Stimulated activated CD4-positive, alpha-beta T cell treated with anti-CD3 and anti-CD28 coated beads, Interleukin-2, amount 100 ng/mL, for 24 hours (primary cell): ENCODE measurements at regions not wholly inside any gene's neighbourhood (a gene's known extent, or its start where the extent isn't known, plus 50 kb on each side); places are given as distances from the start of the nearest gene placed in this dataset.
A peak's percentile ranks its signal among the peaks of the same experiment; 100 is the strongest.
"Not testable (repeated sequence)": the region's sequence is repeated elsewhere in the genome, so short reads cannot be mapped to it uniquely, and the experiment has no call there.

Experiments
- DNase-seq, 2 donors: peaks; one replicate each; pipeline ENCODE4 v3.0.0-alpha.2; 2020

- DNase-seq = no peak
Measured at GRCh38 chr16:31703526-31704128, 170.0 kb upstream of the ZNF267 start.

DNA sequence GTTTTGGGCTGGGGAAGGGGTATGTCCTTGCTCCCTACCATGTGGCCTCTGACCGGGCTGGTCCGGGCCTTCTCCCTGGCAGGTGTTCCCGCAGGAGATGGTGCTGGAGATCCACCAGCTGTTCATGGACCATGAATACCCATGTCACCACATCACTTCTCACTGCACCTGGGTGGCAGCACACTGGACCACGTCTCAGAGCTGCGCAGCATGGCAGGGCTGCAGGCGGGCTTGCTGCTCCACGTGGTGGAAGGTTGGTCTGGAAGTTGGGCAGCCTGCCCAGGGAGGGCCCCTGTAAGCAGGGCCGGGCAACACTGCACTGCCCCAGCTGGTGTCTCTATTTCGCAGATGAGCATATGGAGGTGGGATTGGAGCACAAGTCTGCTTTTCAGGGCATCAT is 169.5 kb upstream of the ZNF267 start:
- no peak for DNase-seq

GRCh38 chr16:31705371-31705770 is 168.2 kb upstream of the ZNF267 start:
- no peak for DNase-seq

- DNase-seq = no peak
Measured at GRCh38 chr16:31706318-31706717, 167.3 kb upstream of the ZNF267 start.

DNA sequence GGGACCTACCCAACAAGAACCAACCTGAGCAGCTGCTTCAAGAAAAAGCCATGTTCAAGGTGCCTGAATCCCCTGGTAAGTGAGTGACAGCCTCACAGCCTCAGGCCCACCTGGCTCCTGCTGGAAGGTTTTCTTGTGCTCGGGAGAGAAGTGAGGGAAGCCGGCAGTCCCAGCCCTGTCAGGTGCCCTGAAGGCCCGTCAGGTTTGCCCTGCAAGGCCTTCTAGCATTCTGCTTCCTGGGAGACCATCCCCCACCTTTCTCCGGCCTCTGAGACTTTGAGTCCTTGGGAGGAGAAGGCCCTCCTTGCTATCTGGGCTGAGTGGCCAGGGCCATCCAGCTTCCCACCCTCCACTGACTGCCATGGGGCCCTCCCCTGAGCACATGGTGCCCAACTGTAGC is 166.7 kb upstream of the ZNF267 start:
- DNase-seq = no peak

DNA sequence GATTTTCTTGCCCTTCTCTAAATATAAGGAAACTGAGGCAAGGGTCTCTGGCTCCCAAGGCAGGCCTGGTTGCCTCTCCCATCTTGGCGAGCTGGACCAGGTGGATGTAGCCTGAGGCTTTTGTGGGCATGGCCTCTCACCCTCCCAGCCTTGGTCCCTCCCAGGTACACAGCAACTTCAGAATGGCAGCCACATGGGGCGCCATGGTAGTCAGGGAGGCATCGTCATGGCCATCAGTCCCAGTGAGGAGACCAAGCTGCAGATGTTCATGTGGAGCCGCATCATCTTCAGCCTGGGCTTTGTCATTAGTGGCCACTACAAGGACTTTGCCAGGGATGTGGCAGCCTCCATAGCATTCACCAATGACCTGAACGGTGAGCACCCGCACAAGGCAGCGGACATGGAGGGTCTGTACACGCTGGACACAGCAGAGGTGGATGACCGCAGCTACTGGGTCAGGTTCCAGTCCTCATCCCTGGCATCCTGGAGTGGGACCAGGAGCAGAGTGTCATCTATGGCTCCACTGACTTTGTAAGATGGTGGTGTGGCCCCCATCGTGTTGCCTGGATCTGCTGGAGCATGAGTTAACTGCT is 165.8 kb upstream of the ZNF267 start:
- no peak for DNase-seq

DNA sequence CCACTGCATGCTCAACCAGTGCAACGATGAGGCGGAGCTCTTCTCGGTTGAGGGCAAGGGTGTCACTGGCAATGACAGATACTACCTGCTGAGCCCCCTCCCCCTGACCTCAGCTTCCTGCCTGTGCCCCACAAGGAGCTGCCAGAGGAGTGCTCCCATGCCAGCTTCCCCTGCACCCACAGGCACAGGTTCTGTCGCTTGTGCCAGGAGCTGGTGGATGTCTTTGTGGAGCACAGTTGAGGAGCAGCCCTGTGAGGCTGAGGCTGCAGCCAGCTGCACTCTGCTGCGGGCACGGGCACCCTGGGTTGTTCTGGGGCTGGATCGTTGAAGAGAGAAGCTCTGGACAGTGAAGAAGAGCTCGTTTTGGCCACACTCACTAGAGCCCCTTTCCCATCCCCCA is 165.3 kb upstream of the ZNF267 start:
- DNase-seq = no peak

DNA sequence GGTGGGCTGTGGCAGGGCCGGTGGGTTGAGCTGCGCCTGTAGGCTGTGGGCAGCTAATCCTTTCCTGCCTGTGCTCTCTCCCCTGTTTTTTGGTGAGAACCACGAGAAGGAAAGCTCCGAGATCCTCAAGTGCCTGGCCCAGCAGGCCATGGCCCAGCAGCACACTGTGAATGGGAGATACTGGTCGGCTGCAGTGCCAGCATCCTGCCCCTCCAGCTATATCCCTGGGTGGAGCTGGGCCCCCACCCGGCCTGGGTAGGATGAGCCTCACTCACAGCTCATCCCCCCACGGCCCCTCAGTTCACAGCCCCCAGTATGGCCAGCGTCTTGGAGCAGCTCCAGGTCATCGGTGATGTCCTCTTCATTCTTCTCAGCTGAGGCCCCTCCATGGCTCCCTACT is 164.4 kb upstream of the ZNF267 start:
- DNase-seq = no peak

DNA sequence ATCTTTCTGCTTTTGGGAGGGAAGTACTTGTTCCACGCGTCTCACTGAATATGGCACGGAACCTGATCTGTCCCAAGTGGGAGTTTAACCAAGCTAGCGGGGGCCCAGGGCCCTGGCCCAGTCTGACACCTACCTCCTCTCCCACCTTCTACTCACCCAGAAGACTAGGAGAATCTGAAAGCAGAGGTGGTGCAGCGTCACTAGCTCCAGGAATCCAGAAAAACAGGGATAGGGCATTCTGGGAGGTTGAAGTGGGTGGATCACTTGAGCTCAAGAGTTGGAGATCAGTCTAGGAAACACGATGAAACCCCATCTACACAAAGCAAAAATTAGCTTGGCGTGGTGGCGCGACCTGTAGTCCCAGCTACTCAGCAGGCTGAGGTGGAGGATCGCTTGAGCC is 163.5 kb upstream of the ZNF267 start:
- DNase-seq = no peak

DNA sequence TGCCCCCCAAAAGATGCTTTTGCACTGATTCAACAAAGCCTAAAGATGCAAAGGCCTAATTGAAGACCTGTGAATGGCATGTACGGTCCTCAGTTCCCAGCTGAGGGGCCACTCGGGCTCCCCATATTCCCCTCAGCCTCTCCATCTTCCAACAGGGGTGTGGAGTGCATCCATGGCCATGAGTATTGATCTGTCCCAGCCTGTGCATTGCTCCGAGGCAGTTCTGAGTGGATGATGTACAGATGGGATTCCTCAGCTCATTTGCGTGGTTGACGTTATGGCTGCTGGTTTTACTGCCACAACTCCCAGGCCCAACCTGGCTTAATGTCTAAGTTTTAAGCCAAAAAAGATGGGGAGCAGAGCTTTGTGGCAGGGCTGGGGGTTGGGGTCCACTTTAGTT is 162.7 kb upstream of the ZNF267 start:
- no peak for DNase-seq

GRCh38 chr16:31711344-31711845 is 162.2 kb upstream of the ZNF267 start:
- no peak for DNase-seq

- DNase-seq = no peak
Measured at GRCh38 chr16:31712064-31712540, 161.5 kb upstream of the ZNF267 start.

- peak; percentile 92 to 94 for DNase-seq
Measured at GRCh38 chr16:31713071-31713944, 160.3 kb upstream of the ZNF267 start.

DNA sequence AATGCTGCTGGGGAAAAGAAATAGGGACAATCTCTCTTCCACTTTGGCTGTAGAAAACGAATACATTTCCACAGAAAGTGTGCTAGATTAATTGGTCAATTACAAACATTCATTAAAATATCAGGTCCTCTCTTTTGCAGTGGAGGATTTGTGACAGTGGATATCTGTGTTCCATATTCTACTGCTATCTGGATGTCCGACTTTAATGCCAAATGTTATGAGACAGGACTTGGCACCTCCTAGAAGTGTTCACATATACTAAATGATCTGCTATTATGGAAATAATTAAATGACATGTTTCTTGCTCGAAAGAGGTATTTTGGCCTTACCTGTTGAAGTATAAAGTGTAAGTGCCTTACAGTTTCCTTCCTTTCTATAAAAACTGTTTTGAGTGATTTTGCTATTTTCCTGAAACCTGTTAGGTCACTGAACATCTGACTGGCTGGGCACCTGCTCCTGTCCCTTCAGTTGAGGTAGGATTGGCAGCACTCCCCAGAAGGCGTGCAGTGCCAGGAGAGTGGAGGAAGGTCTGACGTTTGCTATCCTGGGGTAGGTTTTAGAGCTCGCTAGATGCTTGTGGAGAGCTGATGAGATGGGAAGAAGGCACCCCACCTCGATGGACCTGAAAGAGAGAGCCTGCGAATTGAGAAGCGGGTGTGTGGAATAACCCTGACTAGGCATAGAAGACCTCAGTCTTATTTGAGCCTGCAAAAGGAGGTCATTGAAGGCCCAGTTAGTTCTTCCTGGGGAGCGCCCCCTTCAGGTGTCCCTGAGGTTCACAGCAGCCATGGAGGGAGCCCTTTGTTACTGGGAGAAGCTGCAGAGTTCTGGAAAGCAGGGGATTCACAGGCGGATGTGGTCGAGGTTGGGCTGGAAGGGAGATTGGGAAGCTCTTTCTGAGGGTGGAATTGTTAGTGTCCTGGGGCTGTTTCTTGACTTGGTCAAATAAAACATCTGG is 159.4 kb upstream of the ZNF267 start:
- DNase-seq = no peak

DNA sequence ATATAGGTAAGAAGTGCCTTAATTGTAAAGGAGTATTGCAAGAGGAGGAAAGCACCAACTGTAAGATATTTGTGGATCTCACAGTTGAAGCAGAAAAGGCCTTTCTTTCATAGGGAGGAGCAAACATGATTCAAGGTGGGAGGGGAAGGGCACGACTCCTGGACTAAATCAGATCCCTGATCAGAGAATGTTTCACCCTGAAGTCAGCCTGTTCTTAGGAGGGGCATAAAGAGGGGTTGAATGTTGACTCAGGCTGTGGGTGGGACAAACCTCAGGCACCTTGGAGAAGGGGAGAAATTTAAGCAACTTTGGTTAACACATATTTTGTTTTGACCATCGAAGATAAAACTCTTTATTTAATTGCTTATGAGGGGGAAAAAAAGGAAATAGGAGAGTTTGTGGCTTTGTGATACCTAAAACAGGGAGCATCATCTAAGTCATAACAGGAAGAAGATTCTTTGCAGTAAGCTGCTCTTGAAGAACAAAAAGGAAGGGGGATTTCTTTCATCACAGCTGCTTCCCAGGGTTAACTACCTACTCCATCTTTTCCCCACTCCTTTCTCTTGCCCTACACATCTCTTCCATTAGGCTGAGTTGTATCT is 158.6 kb upstream of the ZNF267 start:
- no peak for DNase-seq

DNA sequence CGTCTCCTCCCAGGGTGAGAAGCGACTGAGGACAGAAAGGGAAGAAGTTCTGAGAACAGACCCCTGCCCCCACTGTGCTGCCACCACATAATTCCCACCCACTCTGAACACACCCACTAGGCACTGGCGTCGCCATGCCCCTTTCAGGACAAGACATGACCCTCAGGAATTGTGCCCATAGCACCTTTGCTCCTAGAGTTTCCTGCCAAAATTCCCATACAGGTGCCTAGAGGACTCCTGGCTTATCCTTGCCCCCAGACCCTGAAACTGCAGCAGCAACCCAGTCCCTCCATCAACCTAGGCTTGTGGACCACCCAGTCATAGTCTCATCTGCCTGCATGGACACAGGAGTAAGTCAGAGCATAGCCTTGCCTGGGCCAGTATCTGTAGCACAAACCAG is 157.7 kb upstream of the ZNF267 start:
- no peak for DNase-seq

DNA sequence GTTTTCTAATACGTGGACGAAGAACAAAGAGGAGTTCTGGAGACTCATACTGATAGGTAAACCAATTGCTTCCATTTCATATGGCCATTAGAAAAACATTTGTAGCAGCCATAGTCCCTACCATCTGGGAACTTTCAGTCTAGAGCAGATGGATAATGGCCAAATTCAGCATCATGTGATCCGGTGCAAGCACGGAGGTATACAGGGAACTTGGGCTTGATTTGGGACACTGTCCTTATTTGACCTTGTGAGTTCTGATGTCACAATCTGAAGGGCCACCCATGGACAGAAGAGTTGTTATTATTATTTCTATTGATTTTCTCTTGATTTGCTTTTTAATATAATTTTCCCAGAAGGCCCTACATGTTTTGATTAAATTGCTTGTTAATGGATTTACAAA is 154.6 kb upstream of the ZNF267 start:
- DNase-seq = no peak

- no peak for DNase-seq
Measured at GRCh38 chr16:31727553-31727952, 146.1 kb upstream of the ZNF267 start.

DNA sequence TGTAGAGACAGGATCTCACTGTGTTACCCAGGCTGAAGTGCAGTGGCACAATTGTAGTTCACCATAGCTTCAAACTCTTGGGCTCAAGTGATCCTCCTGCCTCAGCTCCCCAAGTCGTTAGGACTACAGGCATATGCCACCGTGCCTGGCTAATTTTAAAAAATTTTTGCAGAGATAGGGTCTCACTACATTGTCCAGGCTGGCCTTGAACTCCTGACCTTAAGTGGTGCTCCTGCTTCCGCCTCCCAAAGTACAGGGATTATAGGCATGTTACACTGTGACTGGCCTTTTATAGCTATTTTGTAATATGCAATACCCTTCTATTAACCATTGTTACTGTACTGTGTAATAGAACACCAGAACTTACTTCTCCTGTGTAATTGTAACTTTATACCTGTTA is 139.3 kb upstream of the ZNF267 start:
- DNase-seq = no peak

- not testable (repeated sequence) for DNase-seq
Measured at GRCh38 chr16:31745098-31745497, 128.5 kb upstream of the ZNF267 start.

DNA sequence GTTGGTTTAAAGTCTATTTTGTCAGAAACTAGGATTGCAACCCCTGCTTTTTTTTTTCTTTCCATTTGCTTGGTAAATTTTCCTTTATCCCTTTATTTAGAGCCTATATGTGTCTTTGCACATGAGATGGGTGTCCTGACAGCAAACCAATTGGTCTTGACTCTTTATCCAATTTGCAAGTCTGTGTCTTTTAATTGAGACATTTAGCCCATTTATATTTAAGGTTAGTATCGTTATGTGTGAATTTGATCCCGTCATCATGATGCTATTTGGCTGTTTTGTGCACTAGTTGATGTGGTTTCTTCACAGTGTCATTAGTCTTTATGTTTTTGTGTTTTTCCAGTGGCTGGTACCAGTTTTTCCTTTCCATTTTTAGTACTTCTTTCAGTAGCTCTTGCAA is 127.7 kb upstream of the ZNF267 start:
- no peak for DNase-seq

- no peak for DNase-seq
Measured at GRCh38 chr16:31754998-31755615, 118.5 kb upstream of the ZNF267 start.
